Spleen (tissue), 11 donors: ENCODE measurements at regions not wholly inside any gene's neighbourhood (a gene's known extent, or its start where the extent isn't known, plus 50 kb on each side); places are given as distances from the start of the nearest gene placed in this dataset.
"Not testable (repeated sequence)": the region's sequence is repeated elsewhere in the genome, so short reads cannot be mapped to it uniquely, and the experiment has no call there.

Experiments
- DNase-seq: peaks from one replicate; pipeline ENCODE4 v3.0.0-alpha.2; 2020
- H3K27ac ChIP-seq, 8 donors: fragments of 200-600 bp; sonication (generic) in 7 of 8; 1 replicate in 4 of 8; 2 replicates in 4 of 8; pipeline versions ENCODE4 v1.5.0 to v1.8.0; 2016 to 2021; ENCODE audit warnings: inconsistent platforms in 4 of 8, mild to moderate bottlenecking in 4 of 8, moderate library complexity in 1 of 8
- H3K27me3 ChIP-seq, 7 donors: fragments of 200-600 bp; sonication (generic) in 6 of 7; replicated peaks in 1 of 7; 1 replicate in 4 of 7; 2 replicates in 3 of 7; pipeline versions ENCODE4 v1.5.0 to v1.8.0; 2016 to 2021; ENCODE audit warnings: inconsistent platforms in 3 of 7, mild to moderate bottlenecking in 1 of 7
- H3K36me3 ChIP-seq, 6 donors: fragments of 200-600 bp; sonication (generic) in 5 of 6; 1 replicate in 4 of 6; 2 replicates in 2 of 6; pipeline versions ENCODE4 v1.5.0 to v1.8.0; 2016 to 2021; ENCODE audit warnings: inconsistent platforms in 2 of 6
- H3K4me1 ChIP-seq, 6 donors: fragments of 200-600 bp; sonication (generic) in 5 of 6; 1 replicate in 3 of 6; 2 replicates in 3 of 6; pipeline versions ENCODE4 v1.5.0 to v1.8.0; 2016 to 2021; ENCODE audit warnings: inconsistent platforms in 3 of 6
- H3K4me3 ChIP-seq, 8 donors: fragments of 200-600 bp; sonication (generic) in 7 of 8; 1 replicate in 4 of 8; 2 replicates in 4 of 8; pipeline versions ENCODE4 v1.5.0 to v1.8.0; 2016 to 2021; ENCODE audit warnings: inconsistent platforms in 4 of 8, mild to moderate bottlenecking in 4 of 8, moderate library complexity in 2 of 8
- H3K9me3 ChIP-seq, 8 donors: fragments of 200-600 bp; sonication (generic) in 7 of 8; 1 replicate in 4 of 8; 2 replicates in 4 of 8; pipeline versions ENCODE4 v1.5.0 to v1.8.0; 2016 to 2021; ENCODE audit warnings: inconsistent platforms in 4 of 8
- WGBS, 5 donors: extraction: QIAGEN DNeasy Blood & Tissue Kit in 3 of 5; methylation state at CpG; one replicate each; pipeline versions ENCODE4 v1.1.5 to v1.1.7; 2013 to 2018; 5-methylcytosine and 5-hydroxymethylcytosine counted together
- intact Hi-C: fragments of 100-400 bp; cut with DNase I; formaldehyde crosslinking; loops from one replicate; pipeline ENCODE4 v1.15.0; 2023; ENCODE audit warnings: low total_unique reads
- donor health status: healthy with polysubstance abuse.
- donor health status: DM: no; HTN: no; CAD: no; lungs with moderate emphysema.
- donor health status: DM: no; HTN: no; CAD: no.
- donor health status: Bipolar disorder and iron deficiency.
- donor health status: healthy.
- donor health status: DM: no; HTN: no; CAD: no.
- donor health status: DM: yes; HTN: yes; CAD: no.

DNA sequence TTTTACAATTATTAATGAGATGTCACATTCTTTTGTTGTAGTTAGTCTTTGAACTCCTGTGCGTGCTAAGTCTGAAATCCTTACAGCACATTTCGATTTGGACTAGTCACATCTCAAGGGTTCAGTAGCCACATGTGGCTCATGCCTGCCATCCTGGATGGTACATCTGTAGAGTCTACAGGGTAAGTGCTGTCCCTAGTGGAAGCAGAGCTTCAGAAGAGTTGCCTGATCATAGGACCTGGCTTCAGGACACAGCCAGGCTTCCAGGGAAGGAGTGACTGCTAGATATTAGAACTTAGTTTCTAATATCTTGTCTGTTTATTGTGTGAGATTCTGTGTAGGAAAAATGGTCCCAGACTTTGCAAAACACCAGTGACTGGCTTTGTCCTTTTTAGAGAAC is 110.5 kb upstream of the NBPF8 start:
- no CpG with 5 or more reads among the region's 2 CpGs for WGBS, 5 donors

DNA sequence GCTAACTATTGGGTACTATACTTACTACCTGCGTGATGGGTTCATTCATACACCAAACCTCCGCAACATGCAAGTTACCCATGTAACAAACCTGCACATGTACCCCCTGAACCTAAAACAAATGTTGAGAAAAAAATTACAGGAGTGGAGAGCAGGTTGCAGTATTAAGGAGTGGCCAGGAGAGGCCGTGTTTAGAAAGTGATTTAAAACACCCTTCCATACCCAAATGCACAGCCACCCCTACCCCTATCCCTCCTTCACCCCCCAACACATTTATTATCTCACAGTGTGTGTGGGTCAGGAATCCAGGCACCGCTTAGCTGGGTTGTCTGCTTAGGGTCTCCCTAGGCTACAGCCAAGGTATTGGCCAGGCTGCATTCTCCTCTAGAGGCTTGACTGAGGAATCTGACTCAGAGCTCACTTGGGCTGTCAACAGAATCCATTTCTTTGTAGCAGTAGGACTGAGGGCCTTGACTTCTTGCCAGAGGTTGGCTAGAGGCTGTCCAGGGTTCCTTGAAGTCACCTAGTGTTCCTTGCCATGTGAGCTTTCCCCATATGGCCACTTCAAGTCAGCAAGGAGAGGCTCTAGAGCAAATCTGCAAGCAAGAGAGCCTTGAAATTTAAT is 115.3 kb upstream of the NBPF8 start:
- DNase-seq, H3K4me1 ChIP-seq, H3K36me3 ChIP-seq, H3K27me3 ChIP-seq, H3K9me3 ChIP-seq, H3K4me3 ChIP-seq, H3K27ac ChIP-seq, intact Hi-C loops: not testable (repeated sequence)
- WGBS, 5 donors, result 63 to 100% (median 79%) methylated on average over 1 to 2 of the region's 4 CpGs

More for the DNA sequence above, 110.5 kb upstream of the NBPF8 start:
- H3K4me1 ChIP-seq, H3K27ac ChIP-seq, H3K27me3 ChIP-seq, H3K4me3 ChIP-seq, H3K9me3 ChIP-seq, DNase-seq, H3K36me3 ChIP-seq, intact Hi-C loops: not testable (repeated sequence)

DNA sequence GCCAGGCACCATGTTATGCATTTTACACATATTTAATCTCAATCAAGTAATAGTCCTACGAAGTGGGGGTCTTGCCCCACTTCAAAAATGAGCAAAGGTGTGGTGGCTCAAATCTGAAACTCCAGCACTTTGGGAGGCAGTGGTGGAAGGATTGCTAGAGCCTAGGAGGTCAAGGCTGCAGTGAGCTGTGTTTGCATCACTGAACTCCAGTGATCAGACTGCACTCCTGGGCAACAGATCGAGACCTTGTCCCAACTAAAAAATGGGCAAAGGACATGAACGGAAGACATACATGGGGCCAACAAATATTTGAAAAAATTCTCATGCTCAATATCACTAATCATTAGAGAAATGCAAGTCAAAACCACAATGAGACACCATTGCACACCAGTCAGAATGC is 116.3 kb upstream of the NBPF8 start:
- H3K4me1 ChIP-seq, H3K4me3 ChIP-seq, H3K27me3 ChIP-seq, H3K27ac ChIP-seq, DNase-seq, H3K36me3 ChIP-seq, intact Hi-C loops, H3K9me3 ChIP-seq: not testable (repeated sequence)
- no CpG with 5 or more reads among the region's 3 CpGs for WGBS, 5 donors

DNA sequence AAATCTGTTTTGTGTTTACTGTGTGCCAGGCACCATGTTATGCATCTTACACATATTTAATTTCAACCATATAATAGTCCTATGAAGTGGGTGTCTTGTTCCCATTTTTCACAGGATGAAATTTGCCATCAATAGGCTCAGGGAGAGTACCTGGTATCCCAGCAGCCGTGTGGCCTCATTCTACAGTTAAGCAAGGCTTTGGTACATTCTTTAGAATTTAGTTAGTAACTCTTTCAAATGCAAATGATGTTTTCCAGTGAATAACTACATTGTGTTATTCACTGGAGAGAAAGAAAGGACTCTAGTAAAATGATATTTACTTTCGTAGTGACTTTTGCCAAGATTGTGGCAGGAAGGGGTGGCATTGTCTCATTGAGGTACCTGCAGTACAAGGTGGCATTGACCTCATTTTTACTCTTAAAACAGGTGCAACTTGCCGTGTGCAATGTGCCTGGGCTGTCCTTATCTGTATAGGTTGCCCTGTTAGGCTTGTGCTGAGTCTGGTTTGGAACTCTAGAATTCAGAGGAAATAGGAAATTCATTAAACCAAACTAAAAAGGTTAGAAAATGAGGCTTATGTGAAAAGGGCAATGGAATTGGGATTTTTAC is 117.4 kb upstream of the NBPF8 start:
- H3K36me3 ChIP-seq, H3K27me3 ChIP-seq, DNase-seq, H3K4me1 ChIP-seq, H3K9me3 ChIP-seq, intact Hi-C loops, H3K27ac ChIP-seq, H3K4me3 ChIP-seq: not testable (repeated sequence)
- WGBS, 5 donors, result no CpG with 5 or more reads among the region's 3 CpGs

DNA sequence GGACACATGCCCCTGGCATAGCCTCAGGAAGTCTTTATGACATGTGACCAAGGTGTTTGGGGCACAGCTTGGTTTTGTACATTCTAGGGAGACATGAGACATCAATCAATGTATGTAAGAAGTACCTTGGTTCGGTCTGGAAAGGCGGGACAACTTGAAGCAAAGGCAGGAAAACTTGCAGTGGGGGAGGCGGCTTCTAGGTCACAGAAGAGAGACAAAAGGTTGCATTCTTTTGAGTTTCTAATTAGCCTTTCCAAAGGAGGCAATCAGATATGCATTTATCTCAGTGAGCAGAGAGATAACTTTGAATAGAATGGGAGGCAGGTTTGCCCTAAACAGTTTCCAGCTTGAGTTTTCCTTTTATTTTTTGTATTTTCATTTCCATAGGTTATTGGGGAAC is 113.8 kb upstream of the SEC22B start:
- intact Hi-C loops, H3K9me3 ChIP-seq, DNase-seq, H3K4me1 ChIP-seq, H3K36me3 ChIP-seq, H3K27me3 ChIP-seq, H3K27ac ChIP-seq, H3K4me3 ChIP-seq: not testable (repeated sequence)
- WGBS, 5 donors, result no CpG with 5 or more reads among the region's 3 CpGs

DNA sequence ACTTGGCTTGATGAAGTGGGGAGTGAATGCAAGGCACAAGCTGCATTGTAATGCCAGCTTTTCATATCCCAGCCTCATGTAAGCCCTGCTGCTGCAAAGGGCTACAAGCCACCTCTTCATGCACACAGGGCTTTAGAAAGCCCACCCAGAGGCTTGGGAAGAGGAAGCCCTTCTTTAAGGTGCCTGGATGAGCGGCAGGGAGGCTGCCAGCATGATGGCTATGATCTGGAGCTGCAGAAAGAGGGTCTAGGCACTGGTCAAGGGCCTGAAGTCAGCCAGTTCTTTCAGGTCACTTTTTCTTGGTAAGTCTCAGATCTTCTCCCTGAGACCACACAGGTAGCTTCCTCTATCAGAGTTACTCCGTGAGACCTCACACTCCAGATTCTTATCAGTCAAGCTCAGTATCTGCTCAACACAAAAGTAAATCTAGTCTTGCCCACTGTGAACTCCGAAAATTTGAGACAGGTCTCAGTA is 113.3 kb upstream of the SEC22B start:
- H3K4me3 ChIP-seq, H3K9me3 ChIP-seq, H3K27me3 ChIP-seq, H3K36me3 ChIP-seq, DNase-seq, H3K4me1 ChIP-seq, intact Hi-C loops, H3K27ac ChIP-seq: not testable (repeated sequence)
- WGBS, 5 donors, result no CpG with 5 or more reads among the region's 3 CpGs

DNA sequence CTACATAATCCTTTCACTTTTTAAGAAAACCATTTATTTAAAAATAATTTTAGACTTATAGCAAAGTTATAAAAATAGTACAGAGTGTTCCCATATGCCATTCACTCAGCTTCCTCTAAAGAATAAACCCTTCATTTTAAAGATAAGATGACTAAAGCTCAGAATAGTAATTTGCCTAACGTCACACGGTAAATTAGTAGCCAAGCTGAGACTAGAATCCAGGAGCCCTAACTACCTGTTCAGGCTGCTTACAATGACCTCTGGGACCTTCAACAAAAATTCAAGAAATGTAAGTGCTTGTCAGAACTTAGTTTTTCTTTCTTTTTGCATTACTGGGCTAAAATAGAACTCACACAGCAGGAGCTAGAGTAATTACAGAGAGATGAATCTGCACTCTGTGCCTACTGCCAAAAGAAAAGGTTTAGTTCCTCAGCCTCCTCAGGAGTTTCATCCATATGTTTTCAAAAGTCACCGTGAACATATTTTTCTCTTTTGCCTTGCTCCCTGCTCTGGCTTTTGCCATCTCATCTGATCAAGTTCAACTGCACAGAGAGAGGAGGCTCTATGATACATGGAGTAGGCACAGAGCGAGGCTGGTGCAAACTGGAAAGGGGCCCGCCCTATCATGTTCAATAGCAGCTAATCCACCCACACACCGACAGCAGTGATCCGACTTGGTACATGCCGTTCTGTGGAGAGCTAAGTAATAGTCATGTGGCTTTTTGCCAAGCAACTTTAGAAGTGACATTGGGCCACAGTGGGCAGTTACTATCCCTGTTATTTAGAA is 112.7 kb upstream of the SEC22B start:
- H3K36me3 ChIP-seq, H3K27me3 ChIP-seq, DNase-seq, H3K4me3 ChIP-seq, H3K27ac ChIP-seq, intact Hi-C loops, H3K4me1 ChIP-seq, H3K9me3 ChIP-seq: not testable (repeated sequence)
- no CpG with 5 or more reads among the region's 8 CpGs for WGBS, 5 donors

DNA sequence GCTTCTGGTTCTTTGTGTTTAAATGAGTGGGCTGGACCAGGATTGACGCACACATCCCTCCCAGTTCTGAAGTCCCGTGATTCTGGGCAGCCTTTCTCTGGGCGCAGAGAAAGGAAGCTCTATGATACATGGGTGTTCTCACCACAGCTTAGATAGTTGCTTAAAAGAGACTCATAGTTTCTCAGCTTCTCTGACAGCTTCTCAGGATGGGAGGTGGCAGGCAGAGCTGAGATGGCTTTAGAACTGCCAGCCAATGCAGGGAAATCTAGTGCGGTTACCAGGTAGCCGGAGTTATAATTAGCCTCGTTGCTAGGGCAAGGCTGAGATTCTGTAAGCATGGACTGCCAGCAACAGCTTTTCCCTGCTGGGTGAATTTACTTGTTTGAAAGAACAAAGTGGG is 111.8 kb upstream of the SEC22B start:
- intact Hi-C loops, H3K9me3 ChIP-seq, H3K27ac ChIP-seq, H3K27me3 ChIP-seq, DNase-seq, H3K4me1 ChIP-seq, H3K4me3 ChIP-seq, H3K36me3 ChIP-seq: not testable (repeated sequence)
- WGBS, 5 donors, result no CpG with 5 or more reads among the region's 6 CpGs

DNA sequence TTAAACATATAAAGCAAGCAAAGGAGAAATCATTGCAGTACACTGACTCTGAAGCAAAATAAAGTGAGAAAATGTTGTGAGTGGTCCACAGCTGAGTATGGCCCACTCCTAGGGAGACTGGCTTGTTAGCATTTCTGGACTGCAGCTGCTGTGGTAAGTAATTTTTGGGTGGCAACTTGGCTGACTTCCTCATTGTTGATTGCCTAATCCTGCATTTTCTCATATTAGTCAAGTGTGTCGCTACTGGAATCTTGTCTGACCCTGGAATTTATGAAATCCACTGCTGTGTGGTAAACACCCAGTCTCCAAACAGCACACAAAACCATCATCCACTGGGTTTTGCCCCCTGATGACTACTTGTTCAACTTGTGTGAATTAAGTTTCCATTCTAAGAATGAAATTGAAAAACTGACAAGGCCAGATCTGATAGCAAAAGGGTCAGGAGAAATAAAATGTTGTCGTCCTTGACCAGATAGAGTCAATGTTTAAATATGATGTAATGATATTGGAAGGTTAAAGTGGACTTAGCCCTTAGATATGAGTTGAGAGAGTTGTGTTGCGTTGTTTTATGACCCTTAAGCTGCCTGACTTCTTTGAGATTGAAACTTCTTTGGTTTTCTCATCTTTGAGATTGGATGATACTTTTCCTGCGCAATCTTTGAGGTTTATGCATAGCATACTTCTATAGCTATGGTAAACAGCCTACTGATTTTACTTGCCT is 106.6 kb upstream of the SEC22B start:
- H3K36me3 ChIP-seq, intact Hi-C loops, H3K27ac ChIP-seq, H3K4me3 ChIP-seq, H3K27me3 ChIP-seq, H3K4me1 ChIP-seq, H3K9me3 ChIP-seq, DNase-seq: not testable (repeated sequence)
- WGBS, 5 donors, result no CpG with 5 or more reads among the region's 4 CpGs

DNA sequence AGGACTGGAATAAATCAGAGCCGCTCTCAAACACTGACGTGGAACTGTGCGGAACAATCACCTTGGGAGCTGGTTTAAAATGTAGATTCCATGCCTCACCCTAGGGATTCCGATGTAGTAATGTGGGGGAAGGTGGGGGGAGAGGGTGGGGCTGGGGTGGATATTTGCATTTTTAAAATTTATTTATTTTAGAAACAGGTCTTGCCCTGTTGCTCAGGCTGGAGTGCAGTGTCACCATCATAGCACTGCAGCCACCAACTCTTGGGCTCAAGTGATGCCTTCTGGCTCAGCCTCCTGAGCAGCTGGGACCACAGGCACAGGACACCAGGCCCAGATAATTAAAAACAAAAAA is 101.9 kb upstream of the SEC22B start:
- intact Hi-C loops, H3K4me3 ChIP-seq, H3K9me3 ChIP-seq, DNase-seq, H3K4me1 ChIP-seq, H3K27me3 ChIP-seq, H3K27ac ChIP-seq, H3K36me3 ChIP-seq: not testable (repeated sequence)
- WGBS, 5 donors, result no CpG with 5 or more reads among the region's 4 CpGs
